HepG2 (cell line): ENCODE measurements at regions not wholly inside any gene's neighbourhood (a gene's known extent, or its start where the extent isn't known, plus 50 kb on each side); places are given as distances from the start of the nearest gene placed in this dataset.

Experiments
- ATAC-seq: fragments of 200-7000 bp; cut with Tn5 transposase; 3 replicates; pipeline ENCODE4 v1.9.1; 2020; ENCODE audit warnings: mild to moderate bottlenecking, moderate library complexity
- BruUV-seq: library from RNA; stranded (reverse); fragments of 400-500 nt; replicated peaks from 2 replicates; lab custom pipeline; 2021; lab: Mats Ljungman, UMichigan
- CTCF ChIA-PET: fragments of 300-600 bp; formaldehyde crosslinking; extraction: SDS; loops from one replicate; lab custom pipeline; 2021; ENCODE audit warnings: low total read pairs, inconsistent platforms, low intra/inter-chr PET ratio; lab: Yijun Ruan, JAX
- POLR2A ChIA-PET: fragments of 350-600 bp; sonication (Branson Sonifier 250); formaldehyde crosslinking; loops from one replicate; lab custom pipeline; 2020; ENCODE audit warnings: antibody characterized with exemption, inconsistent platforms; lab: Yijun Ruan, JAX
- DNase-seq: peaks from one replicate; pipeline ENCODE4 v3.0.0-alpha.2; 2015; ENCODE audit warnings: low spot score
- FAIRE-seq: peaks from 3 replicates; lab custom pipeline; 2011; peaks lifted over from hg19 to GRCh38; lab: Jason Lieb, UNC
- H2AFZ ChIP-seq: one replicate; pipeline ENCODE4 v1.6.1; 2011; ENCODE audit warnings: low read length, inconsistent platforms
- H3K27ac ChIP-seq: fragments of 300-600 bp; 3 replicates; pipeline ENCODE4 v1.8.0; 2011; ENCODE audit warnings: mixed run types, mild to moderate bottlenecking, mixed read lengths, low read length, inconsistent platforms; ENCODE audit not compliant: insufficient read depth; ENCODE audit errors: extremely low read length
- H3K27me3 ChIP-seq, 2 experiments: fragments of 200-600 bp in 1 of 2; 2 replicates in 1 of 2; 3 replicates in 1 of 2; pipeline versions ENCODE4 v1.6.0 to v1.8.0; 2011; ENCODE audit warnings: low read length in 2 of 2, mild to moderate bottlenecking in 2 of 2, moderate library complexity in 2 of 2, inconsistent platforms in 1 of 2; ENCODE audit not compliant: insufficient read depth in 2 of 2, control insufficient read depth in 1 of 2
- H3K36me3 ChIP-seq, 2 experiments: fragments of 200-600 bp in 1 of 2; replicated peaks in 1 of 2; 2 replicates in 1 of 2; 3 replicates in 1 of 2; pipeline versions ENCODE4 v1.5.1 to v1.8.0; 2011; ENCODE audit warnings: low read length in 2 of 2, inconsistent platforms in 1 of 2; ENCODE audit not compliant: insufficient read depth in 2 of 2, control insufficient read depth in 1 of 2
- H3K4me1 ChIP-seq: 2 replicates; pipeline ENCODE4 v1.5.1; 2012; ENCODE audit warnings: low read length, inconsistent platforms; ENCODE audit not compliant: insufficient read depth
- H3K4me2 ChIP-seq: 2 replicates; pipeline ENCODE4 v1.6.0; 2011; ENCODE audit warnings: low read depth, low read length, inconsistent platforms
- H3K4me3 ChIP-seq, 3 experiments: fragments of 200-600 bp in 1 of 3; sonication (generic), shearing (Covaris generic) in 1 of 3; replicated peaks in 1 of 3; 2 replicates each; pipeline ENCODE4 v1.5.1; 2011 to 2016; ENCODE audit warnings: low read length in 3 of 3, inconsistent platforms in 2 of 3, low read depth in 2 of 3, mild to moderate bottlenecking in 2 of 3, control low read depth in 1 of 3, mixed read lengths in 1 of 3; ENCODE audit not compliant: insufficient read depth in 1 of 3
- H3K79me2 ChIP-seq: one replicate; pipeline ENCODE4 v1.6.1; 2011; ENCODE audit warnings: low read length, inconsistent platforms; ENCODE audit not compliant: insufficient read depth
- H3K9ac ChIP-seq: 2 replicates; pipeline ENCODE4 v1.6.0; 2011; ENCODE audit warnings: mild to moderate bottlenecking, low read depth, low read length, inconsistent platforms; ENCODE audit not compliant: insufficient read depth
- H3K9me3 ChIP-seq: 2 replicates; pipeline ENCODE4 v1.5.1; 2012; ENCODE audit warnings: mild to moderate bottlenecking, low read length
- H4K20me1 ChIP-seq: 2 replicates; pipeline ENCODE4 v1.6.0; 2011; ENCODE audit warnings: inconsistent platforms, mild to moderate bottlenecking, low read length, moderate library complexity; ENCODE audit not compliant: insufficient read depth
- AGO1 ChIP-seq: fragments of 200-400 bp; formaldehyde crosslinking; IDR thresholded peaks from 2 replicates; pipeline ENCODE4 v1.6.1; 2017; ENCODE audit warnings: mild to moderate bottlenecking, low read depth, low read length, moderate library complexity; ENCODE audit not compliant: poor library complexity, severe bottlenecking
- CHD4 ChIP-seq: fragments of 200-600 bp; sonication (generic); IDR thresholded peaks from 2 replicates; pipeline ENCODE4 v1.7.0; 2017; ENCODE audit warnings: mild to moderate bottlenecking, low read length, borderline replicate concordance
- EP300 ChIP-seq, 3 experiments: sonication (generic) in 1 of 3; formaldehyde crosslinking in 1 of 3; IDR thresholded peaks; 2 replicates each; pipeline versions ENCODE4 v1.5.1 to v1.6.1; 2011 to 2020; ENCODE audit warnings: low read depth in 2 of 3, low read length in 2 of 3, borderline replicate concordance in 1 of 3, improper control_type of control experiment in 1 of 3, mild to moderate bottlenecking in 1 of 3, missing genetic modification reagents in 1 of 3, moderate library complexity in 1 of 3
- ZMYM4 ChIP-seq: sonication (generic); formaldehyde crosslinking; IDR thresholded peaks from 2 replicates; pipeline ENCODE4 v1.8.1; 2023; ENCODE audit warnings: mild to moderate bottlenecking, missing genetic modification reagents
- ZNF562 ChIP-seq: sonication (generic); formaldehyde crosslinking; IDR thresholded peaks from 2 replicates; pipeline ENCODE4 v1.8.0; 2022; ENCODE audit warnings: missing genetic modification reagents, borderline replicate concordance
- ZNF737 ChIP-seq: sonication (generic); formaldehyde crosslinking; IDR thresholded peaks from 2 replicates; pipeline ENCODE4 v1.5.0; 2020; ENCODE audit warnings: missing genetic modification reagents, mild to moderate bottlenecking, borderline replicate concordance
- ZNF777 ChIP-seq: sonication (generic); formaldehyde crosslinking; IDR thresholded peaks from 2 replicates; pipeline ENCODE4 v1.4.0; 2020; ENCODE audit warnings: missing genetic modification reagents
- ZNF878 ChIP-seq: sonication (generic); formaldehyde crosslinking; IDR thresholded peaks from 2 replicates; pipeline ENCODE4 v1.8.1; 2023; ENCODE audit warnings: mild to moderate bottlenecking, missing genetic modification reagents, moderate library complexity
- WGBS: methylation state at CpG from one replicate; pipeline ENCODE4 v1.1.6; 2017; ENCODE audit warnings: low lambda C conversion rate; 5-methylcytosine and 5-hydroxymethylcytosine counted together
- in situ Hi-C: cut with HindIII; loops from 2 replicates; pipeline ENCODE4 v1.10.0; 2017; ENCODE audit warnings: low pct_unique_long_range_greater_than_20kb; ENCODE audit not compliant: extremely low pct_ligation_motif_present
- intact Hi-C: fragments of 100-400 bp; cut with micrococcal nuclease; formaldehyde crosslinking; loops from one replicate; pipeline ENCODE4 v1.10.0; 2022; ENCODE audit not compliant: unreplicated experiment
- TF ChIP-seq, protein P1 (sequence below), 2 experiments: sonication (generic) in 1 of 2; formaldehyde crosslinking in 1 of 2; IDR thresholded peaks; 2 replicates each; pipeline versions ENCODE4 v1.4.0 to v1.6.1; 2018 to 2020; ENCODE audit warnings: missing genetic modification reagents in 2 of 2, borderline replicate concordance in 1 of 2, low read depth in 1 of 2, mild to moderate bottlenecking in 1 of 2, missing biosample characterization in 1 of 2
- TF ChIP-seq, protein P2 (sequence below): conservative IDR thresholded peaks from 2 replicates; pipeline ENCODE4 v1.6.1; 2018; ENCODE audit warnings: missing genetic modification reagents
- TF ChIP-seq, protein P3 (sequence below): sonication (generic); formaldehyde crosslinking; conservative IDR thresholded peaks from 2 replicates; pipeline ENCODE4 v1.4.0; 2020; ENCODE audit warnings: missing genetic modification reagents
- TF ChIP-seq, protein P4 (sequence below): sonication (generic); formaldehyde crosslinking; IDR thresholded peaks from 2 replicates; pipeline ENCODE4 v1.8.0; 2022; ENCODE audit warnings: mild to moderate bottlenecking, missing genetic modification reagents
- TF ChIP-seq, protein P5 (sequence below): sonication (generic); formaldehyde crosslinking; conservative IDR thresholded peaks from 2 replicates; pipeline ENCODE4 v1.8.0; 2022; ENCODE audit warnings: missing genetic modification reagents

DNA sequence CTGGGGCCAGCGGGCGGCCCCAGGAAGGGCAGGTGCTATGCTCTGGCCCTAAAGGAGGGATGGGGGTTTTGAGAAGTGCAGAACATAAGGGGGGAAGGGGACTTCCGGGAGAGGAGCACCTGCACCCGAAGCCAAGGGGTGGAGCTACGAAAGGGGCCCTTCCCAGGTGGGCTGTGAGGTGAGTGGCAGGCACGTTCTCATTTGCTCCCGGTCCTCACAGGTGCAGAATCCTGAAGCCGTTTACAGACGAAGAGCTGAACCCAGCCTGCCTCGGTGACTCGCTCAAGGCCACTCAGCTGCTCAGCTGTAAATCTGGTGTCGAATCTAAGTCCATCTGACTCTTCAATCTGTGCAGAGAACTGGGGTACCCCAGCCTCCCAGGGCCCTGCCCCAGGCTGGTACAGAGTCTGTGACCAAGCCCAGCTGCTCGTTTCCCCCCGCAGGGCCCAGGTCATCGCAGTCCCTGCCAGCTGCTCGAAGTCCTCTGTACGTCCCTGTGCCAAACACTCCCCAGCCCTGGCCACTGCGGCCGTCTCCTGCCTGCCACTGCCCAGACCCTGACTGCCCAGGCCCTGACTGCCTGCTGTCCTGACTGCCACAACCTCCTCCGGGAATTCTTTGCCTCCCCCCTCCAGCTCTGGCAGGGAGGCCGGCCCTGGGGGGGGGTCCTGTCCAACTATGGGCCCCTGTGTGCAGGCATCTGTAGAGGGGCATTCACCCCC lies 53.8 kb upstream of the RXRA start:
- no peak overlapping the region for H3K4me2 ChIP-seq
- no peak overlapping the region for H3K4me3 ChIP-seq
- H2AFZ ChIP-seq: no peak overlapping the region
- no peaks in the 10 kb centered on the region for H3K9me3 ChIP-seq
- no peak overlapping the region for H3K27ac ChIP-seq
- no peaks in the 10 kb centered on the region; the same call in 1 of the 2 replicates for H4K20me1 ChIP-seq
- BruUV-seq: no TSS peak
- WGBS: 30% methylated on average over 13 of the region's 21 CpGs
- FAIRE-seq (no peak), ATAC-seq (no peak), DNase-seq (no peak)
- ChIA-PET POLR2A (interaction anchor here (0.9 kb wide), 1 partner anchor 56 kb away, joined by 4 read pairs; no protein-coding TSS in a partner anchor), CTCF (no interaction called here)
- peaks cover 20 to 77% of the 10 kb centered on the region in 2 experiments; a peak in 3 of 5 replicates for H3K27me3 ChIP-seq
- in situ Hi-C loops (no loop called here), intact Hi-C loops (no loop called here)
- H3K79me2 ChIP-seq: no peaks in the 10 kb centered on the region
- peaks cover 20% of the 10 kb centered on the region for H3K4me1 ChIP-seq
- H3K36me3 ChIP-seq: no peaks in the 10 kb centered on the region
- H3K9ac ChIP-seq: no peak overlapping the region
- TF ChIP-seq ZNF777 (CRISPR knock-in tag) (no peak), ZNF737 (CRISPR knock-in tag) (no peak), ZNF562 (CRISPR knock-in tag) (no peak), EP300 (IDR thresholded peaks at IDR 0.05; ENCODE audit: low read depth in 2 of 2, low read length in 2 of 2) (no peak), EP300 (CRISPR knock-in tag; IDR thresholded peaks at IDR 0.05; ENCODE audit: borderline replicate concordance) (no peak), CHD4 (no peak), AGO1 (no peak), ZNF878 (no peak), ZMYM4 (no peak)
- TF ChIP-seq, protein P1, sequence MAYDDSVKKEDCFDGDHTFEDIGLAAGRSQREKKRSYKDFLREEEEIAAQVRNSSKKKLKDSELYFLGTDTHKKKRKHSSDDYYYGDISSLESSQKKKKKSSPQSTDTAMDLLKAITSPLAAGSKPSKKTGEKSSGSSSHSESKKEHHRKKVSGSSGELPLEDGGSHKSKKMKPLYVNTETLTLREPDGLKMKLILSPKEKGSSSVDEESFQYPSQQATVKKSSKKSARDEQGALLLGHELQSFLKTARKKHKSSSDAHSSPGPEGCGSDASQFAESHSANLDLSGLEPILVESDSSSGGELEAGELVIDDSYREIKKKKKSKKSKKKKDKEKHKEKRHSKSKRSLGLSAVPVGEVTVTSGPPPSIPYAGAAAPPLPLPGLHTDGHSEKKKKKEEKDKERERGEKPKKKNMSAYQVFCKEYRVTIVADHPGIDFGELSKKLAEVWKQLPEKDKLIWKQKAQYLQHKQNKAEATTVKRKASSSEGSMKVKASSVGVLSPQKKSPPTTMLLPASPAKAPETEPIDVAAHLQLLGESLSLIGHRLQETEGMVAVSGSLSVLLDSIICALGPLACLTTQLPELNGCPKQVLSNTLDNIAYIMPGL (CRISPR knock-in tag; IDR thresholded peaks at IDR 0.05; ENCODE audit: borderline replicate concordance in 1 of 2, low read depth in 1 of 2): no peak
- TF ChIP-seq, protein P2, sequence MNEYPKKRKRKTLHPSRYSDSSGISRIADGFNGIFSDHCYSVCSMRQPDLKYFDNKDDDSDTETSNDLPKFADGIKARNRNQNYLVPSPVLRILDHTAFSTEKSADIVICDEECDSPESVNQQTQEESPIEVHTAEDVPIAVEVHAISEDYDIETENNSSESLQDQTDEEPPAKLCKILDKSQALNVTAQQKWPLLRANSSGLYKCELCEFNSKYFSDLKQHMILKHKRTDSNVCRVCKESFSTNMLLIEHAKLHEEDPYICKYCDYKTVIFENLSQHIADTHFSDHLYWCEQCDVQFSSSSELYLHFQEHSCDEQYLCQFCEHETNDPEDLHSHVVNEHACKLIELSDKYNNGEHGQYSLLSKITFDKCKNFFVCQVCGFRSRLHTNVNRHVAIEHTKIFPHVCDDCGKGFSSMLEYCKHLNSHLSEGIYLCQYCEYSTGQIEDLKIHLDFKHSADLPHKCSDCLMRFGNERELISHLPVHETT: no peak
- TF ChIP-seq, protein P3, sequence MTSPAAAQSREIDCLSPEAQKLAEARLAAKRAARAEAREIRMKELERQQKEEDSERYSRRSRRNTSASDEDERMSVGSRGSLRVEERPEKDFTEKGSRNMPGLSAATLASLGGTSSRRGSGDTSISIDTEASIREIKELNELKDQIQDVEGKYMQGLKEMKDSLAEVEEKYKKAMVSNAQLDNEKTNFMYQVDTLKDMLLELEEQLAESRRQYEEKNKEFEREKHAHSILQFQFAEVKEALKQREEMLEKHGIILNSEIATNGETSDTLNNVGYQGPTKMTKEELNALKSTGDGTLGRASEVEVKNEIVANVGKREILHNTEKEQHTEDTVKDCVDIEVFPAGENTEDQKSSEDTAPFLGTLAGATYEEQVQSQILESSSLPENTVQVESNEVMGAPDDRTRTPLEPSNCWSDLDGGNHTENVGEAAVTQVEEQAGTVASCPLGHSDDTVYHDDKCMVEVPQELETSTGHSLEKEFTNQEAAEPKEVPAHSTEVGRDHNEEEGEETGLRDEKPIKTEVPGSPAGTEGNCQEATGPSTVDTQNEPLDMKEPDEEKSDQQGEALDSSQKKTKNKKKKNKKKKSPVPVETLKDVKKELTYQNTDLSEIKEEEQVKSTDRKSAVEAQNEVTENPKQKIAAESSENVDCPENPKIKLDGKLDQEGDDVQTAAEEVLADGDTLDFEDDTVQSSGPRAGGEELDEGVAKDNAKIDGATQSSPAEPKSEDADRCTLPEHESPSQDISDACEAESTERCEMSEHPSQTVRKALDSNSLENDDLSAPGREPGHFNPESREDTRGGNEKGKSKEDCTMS (CRISPR knock-in tag): no peak
- TF ChIP-seq, protein P4, sequence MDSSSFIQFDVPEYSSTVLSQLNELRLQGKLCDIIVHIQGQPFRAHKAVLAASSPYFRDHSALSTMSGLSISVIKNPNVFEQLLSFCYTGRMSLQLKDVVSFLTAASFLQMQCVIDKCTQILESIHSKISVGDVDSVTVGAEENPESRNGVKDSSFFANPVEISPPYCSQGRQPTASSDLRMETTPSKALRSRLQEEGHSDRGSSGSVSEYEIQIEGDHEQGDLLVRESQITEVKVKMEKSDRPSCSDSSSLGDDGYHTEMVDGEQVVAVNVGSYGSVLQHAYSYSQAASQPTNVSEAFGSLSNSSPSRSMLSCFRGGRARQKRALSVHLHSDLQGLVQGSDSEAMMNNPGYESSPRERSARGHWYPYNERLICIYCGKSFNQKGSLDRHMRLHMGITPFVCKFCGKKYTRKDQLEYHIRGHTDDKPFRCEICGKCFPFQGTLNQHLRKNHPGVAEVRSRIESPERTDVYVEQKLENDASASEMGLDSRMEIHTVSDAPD (CRISPR knock-in tag): no peak
- TF ChIP-seq, protein P5, sequence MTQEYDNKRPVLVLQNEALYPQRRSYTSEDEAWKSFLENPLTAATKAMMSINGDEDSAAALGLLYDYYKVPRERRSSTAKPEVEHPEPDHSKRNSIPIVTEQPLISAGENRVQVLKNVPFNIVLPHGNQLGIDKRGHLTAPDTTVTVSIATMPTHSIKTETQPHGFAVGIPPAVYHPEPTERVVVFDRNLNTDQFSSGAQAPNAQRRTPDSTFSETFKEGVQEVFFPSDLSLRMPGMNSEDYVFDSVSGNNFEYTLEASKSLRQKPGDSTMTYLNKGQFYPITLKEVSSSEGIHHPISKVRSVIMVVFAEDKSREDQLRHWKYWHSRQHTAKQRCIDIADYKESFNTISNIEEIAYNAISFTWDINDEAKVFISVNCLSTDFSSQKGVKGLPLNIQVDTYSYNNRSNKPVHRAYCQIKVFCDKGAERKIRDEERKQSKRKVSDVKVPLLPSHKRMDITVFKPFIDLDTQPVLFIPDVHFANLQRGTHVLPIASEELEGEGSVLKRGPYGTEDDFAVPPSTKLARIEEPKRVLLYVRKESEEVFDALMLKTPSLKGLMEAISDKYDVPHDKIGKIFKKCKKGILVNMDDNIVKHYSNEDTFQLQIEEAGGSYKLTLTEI: no peak
